ENCODE measurements at regions not wholly inside any gene's neighbourhood (a gene's known extent, or its start where the extent isn't known, plus 50 kb on each side); places are given as distances from the start of the nearest gene placed in this dataset.
A peak's percentile ranks its signal among the peaks of the same experiment; 100 is the strongest.

DNA sequence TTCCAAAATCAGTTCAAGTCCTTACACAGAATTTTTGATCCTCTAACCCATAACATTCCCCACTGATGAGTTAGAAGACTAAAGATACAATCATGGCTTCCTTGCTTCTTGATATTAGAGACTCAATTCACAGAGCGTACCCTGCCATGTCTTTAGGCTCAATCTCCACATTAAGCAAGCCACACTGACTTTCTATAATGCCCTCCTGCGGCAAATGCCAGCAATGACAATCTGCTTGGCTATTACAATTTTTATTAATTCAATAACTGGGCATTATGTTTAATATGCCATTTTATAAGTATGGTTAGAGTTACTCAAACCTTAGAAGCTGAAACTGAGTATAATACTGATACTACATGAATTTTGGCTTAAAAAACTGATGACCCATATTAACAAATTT lies 479.7 kb upstream of the NR2F2 start:
- TF ChIP-seq, protein P1, sequence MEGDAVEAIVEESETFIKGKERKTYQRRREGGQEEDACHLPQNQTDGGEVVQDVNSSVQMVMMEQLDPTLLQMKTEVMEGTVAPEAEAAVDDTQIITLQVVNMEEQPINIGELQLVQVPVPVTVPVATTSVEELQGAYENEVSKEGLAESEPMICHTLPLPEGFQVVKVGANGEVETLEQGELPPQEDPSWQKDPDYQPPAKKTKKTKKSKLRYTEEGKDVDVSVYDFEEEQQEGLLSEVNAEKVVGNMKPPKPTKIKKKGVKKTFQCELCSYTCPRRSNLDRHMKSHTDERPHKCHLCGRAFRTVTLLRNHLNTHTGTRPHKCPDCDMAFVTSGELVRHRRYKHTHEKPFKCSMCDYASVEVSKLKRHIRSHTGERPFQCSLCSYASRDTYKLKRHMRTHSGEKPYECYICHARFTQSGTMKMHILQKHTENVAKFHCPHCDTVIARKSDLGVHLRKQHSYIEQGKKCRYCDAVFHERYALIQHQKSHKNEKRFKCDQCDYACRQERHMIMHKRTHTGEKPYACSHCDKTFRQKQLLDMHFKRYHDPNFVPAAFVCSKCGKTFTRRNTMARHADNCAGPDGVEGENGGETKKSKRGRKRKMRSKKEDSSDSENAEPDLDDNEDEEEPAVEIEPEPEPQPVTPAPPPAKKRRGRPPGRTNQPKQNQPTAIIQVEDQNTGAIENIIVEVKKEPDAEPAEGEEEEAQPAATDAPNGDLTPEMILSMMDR (IDR thresholded peaks at IDR 0.05; ENCODE audit: low read depth, low read length) = no peak
- peaks cover 2% of the 10 kb centered on the region for H3K4me1 ChIP-seq (ENCODE audit: low read depth)
- no peaks in the 10 kb centered on the region for H3K9me3 ChIP-seq (ENCODE audit: low read depth)
- H3K27ac ChIP-seq = no peak overlapping the region
- peak in 1 of 2 donors; percentile 13 for DNase-seq (ENCODE audit: low read depth in 1 of 2, low spot score in 1 of 2)
- H3K27me3 ChIP-seq = no peaks in the 10 kb centered on the region
- H3K36me3 ChIP-seq = no peaks in the 10 kb centered on the region
- H3K4me3 ChIP-seq = no peak overlapping the region

GRCh38 chr15:95853350-95853749 lies 477.1 kb upstream of the NR2F2 start:
- TF ChIP-seq, protein P1 (IDR thresholded peaks at IDR 0.05; ENCODE audit: low read depth, low read length) = no peak
- DNase-seq (ENCODE audit: low read depth in 1 of 2, low spot score in 1 of 2) = peak in 1 of 2 donors; percentile 11
- Histone ChIP-seq H3K27ac (no peak overlapping the region), H3K4me1 (ENCODE audit: low read depth) (no peaks in the 10 kb centered on the region), H3K9me3 (ENCODE audit: low read depth) (no peaks in the 10 kb centered on the region), H3K4me3 (no peak overlapping the region), H3K27me3 (no peaks in the 10 kb centered on the region), H3K36me3 (no peaks in the 10 kb centered on the region)

- Histone ChIP-seq H3K4me1 (ENCODE audit: low read depth) (no peaks in the 10 kb centered on the region), H3K27me3 (no peaks in the 10 kb centered on the region), H3K4me3 (no peak overlapping the region), H3K36me3 (no peaks in the 10 kb centered on the region), H3K27ac (no peak overlapping the region), H3K9me3 (ENCODE audit: low read depth) (no peaks in the 10 kb centered on the region)
- DNase-seq (ENCODE audit: low read depth in 1 of 2, low spot score in 1 of 2) = no peak
- TF ChIP-seq, protein P1 (IDR thresholded peaks at IDR 0.05; ENCODE audit: low read depth, low read length) = no peak
Measured at GRCh38 chr15:95857124-95857757, 473.3 kb upstream of the NR2F2 start.

DNA sequence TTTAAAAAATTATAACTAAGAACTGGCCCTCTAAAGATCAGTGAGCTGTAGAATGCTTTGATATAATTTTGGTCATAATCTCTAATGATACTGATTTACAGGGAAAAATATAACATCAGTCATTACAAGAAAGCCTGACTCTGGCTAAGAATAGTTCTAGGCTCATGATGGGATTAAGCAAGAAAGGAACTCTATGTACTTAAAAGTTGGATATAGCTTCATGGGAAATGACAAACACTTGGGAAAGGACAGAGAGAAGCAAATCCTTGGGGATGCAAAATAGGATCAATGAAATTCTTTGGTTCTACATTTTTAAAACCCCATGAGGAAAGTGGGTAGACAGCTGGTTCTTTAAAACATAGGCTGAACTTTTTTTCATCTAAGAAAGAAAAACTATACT lies 472.7 kb upstream of the NR2F2 start:
- no peak for DNase-seq (ENCODE audit: low read depth in 1 of 2, low spot score in 1 of 2)
- Histone ChIP-seq H3K27ac (no peak overlapping the region), H3K9me3 (ENCODE audit: low read depth) (no peaks in the 10 kb centered on the region), H3K4me1 (ENCODE audit: low read depth) (no peaks in the 10 kb centered on the region), H3K4me3 (no peak overlapping the region), H3K27me3 (no peaks in the 10 kb centered on the region), H3K36me3 (no peaks in the 10 kb centered on the region)
- TF ChIP-seq, protein P1 (IDR thresholded peaks at IDR 0.05; ENCODE audit: low read depth, low read length) = no peak

DNA sequence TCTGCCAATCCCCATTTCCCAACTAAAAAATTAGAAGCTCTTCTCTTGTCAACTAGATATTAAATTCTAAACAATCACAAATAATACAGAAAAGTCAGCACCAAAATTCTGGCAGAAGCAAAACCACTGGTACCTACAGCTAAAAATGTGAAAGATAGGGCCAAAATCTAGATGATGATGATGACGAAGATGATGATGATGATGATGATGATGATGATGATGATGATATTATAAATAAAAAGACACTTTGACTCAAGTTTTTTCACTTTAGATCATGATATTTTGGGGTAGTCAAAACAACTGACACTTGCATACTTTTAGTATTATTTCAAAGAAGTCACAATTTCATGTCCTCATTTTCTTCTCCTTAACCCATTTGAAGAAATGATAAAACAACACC lies 470.1 kb upstream of the NR2F2 start:
- H3K4me1 ChIP-seq (ENCODE audit: low read depth) = no peaks in the 10 kb centered on the region
- no peaks in the 10 kb centered on the region for H3K9me3 ChIP-seq (ENCODE audit: low read depth)
- H3K27ac ChIP-seq = no peak overlapping the region
- H3K27me3 ChIP-seq = no peaks in the 10 kb centered on the region
- no peaks in the 10 kb centered on the region for H3K36me3 ChIP-seq
- no peak for DNase-seq (ENCODE audit: low read depth in 1 of 2, low spot score in 1 of 2)
- H3K4me3 ChIP-seq = no peak overlapping the region
- TF ChIP-seq, protein P1 (IDR thresholded peaks at IDR 0.05; ENCODE audit: low read depth, low read length) = no peak

Measured in cardiac muscle cell (in vitro differentiated cells and primary cell).